Stimulated activated effector memory CD8-positive, alpha-beta T cell treated with anti-CD3 and anti-CD28 coated beads, Interleukin-12 subunit alpha, Interleukin-12 subunit beta, amount 100 ng/mL, for 72 hours (primary cell): ENCODE measurements at regions not wholly inside any gene's neighbourhood (a gene's known extent, or its start where the extent isn't known, plus 50 kb on each side); places are given as distances from the start of the nearest gene placed in this dataset.

Experiments
- ATAC-seq: fragments of 150-1000 bp; cut with Tn5 transposase; 2 replicates; pipeline ENCODE4 v1.10.0; 2021
- DNase-seq, 2 donors: peaks; one replicate each; pipeline ENCODE4 v3.0.0; 2021 to 2022; ENCODE audit warnings: low spot score in 2 of 2
- H3K27ac Mint-ChIP-seq: one replicate; pipeline ENCODE4 v1.8.0; 2022; ENCODE audit warnings: mild to moderate bottlenecking, mixed read lengths
- H3K36me3 Mint-ChIP-seq: one replicate; pipeline ENCODE4 v1.8.0; 2022; ENCODE audit warnings: mild to moderate bottlenecking, mixed read lengths
- H3K4me1 Mint-ChIP-seq: one replicate; pipeline ENCODE4 v1.8.0; 2022; ENCODE audit warnings: mixed read lengths
- H3K4me3 Mint-ChIP-seq: one replicate; pipeline ENCODE4 v1.8.0; 2022; ENCODE audit warnings: mild to moderate bottlenecking, mixed read lengths
- H3K9me3 Mint-ChIP-seq: one replicate; pipeline ENCODE4 v1.8.0; 2022; ENCODE audit warnings: mixed read lengths

DNA sequence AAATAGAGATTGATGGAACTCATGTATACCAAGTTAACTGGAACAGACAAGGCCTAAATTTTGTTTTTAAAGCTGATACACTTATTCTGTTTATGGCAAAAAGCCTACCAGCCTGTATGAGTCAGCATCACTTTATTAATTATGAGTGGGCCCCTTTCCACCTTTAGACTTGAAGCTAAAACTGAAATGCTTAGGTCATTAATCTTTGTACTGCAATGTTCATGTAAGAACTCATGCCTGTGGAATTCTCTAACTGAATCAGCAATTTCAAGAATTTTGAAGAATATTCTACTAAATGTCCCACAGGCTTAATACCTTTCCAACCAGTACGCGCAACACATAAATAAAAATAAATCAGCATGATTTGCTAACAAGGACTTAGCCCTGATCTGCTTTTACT, 140.2 kb upstream of the PHACTR1 start:
- Mint-ChIP-seq H3K4me3 (no peak overlapping the region), H3K36me3 (no peaks in the 10 kb centered on the region), H3K27ac (no peak overlapping the region), H3K9me3 (no peaks in the 10 kb centered on the region), H3K4me1 (no peaks in the 10 kb centered on the region)
- no peak for ATAC-seq
- DNase-seq = no peak

DNA sequence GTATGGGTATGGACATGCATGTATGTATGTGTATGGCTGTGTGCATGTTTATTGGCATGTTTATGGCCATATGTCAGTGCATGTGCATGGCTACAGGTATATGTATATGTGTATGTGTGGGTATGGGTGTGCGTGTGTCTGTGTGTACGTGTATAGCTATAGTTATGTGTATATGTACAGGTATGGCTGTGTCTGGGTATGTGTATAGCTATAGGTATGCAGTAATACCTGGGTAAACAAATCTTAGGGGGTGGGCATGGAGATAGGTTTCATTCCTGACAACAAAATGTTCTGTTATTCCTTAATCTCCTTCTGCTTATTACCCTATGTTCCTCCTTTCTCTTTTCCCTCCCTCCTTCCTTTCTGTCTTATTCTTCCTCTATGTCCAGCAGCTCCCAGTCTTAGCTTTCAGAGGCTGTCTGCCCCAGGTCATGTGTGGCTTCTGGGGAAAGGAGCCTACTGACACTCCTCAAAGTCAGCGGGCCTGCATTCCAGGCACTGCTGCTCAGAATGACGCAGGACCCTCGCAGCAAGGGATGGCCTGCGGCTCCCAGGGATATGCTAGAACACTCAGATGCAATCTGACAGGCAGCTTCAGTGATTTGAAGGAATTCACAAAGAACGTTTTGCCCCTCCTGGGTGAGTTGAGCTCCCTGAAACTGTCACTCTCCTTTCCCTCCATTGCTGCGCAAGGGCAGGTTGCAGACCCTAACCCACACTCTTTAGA, 139.3 kb upstream of the PHACTR1 start:
- Mint-ChIP-seq H3K4me3 (no peak overlapping the region), H3K9me3 (no peaks in the 10 kb centered on the region), H3K4me1 (no peaks in the 10 kb centered on the region), H3K27ac (no peak overlapping the region), H3K36me3 (no peaks in the 10 kb centered on the region)
- no peak for DNase-seq
- peak; percentile 39 for ATAC-seq

GRCh38 chr6:12578097-12578496, 138.5 kb upstream of the PHACTR1 start:
- no peaks in the 10 kb centered on the region for H3K4me1 Mint-ChIP-seq
- H3K36me3 Mint-ChIP-seq = no peaks in the 10 kb centered on the region
- ATAC-seq (no peak), DNase-seq (no peak)
- no peaks in the 10 kb centered on the region for H3K9me3 Mint-ChIP-seq
- H3K27ac Mint-ChIP-seq = no peak overlapping the region
- H3K4me3 Mint-ChIP-seq = no peak overlapping the region

GRCh38 chr6:12578751-12579150, 137.8 kb upstream of the PHACTR1 start:
- Mint-ChIP-seq H3K9me3 (no peaks in the 10 kb centered on the region), H3K36me3 (no peaks in the 10 kb centered on the region), H3K27ac (no peak overlapping the region), H3K4me3 (no peak overlapping the region), H3K4me1 (no peaks in the 10 kb centered on the region)
- DNase-seq (no peak), ATAC-seq (no peak)

GRCh38 chr6:12580290-12580689, 136.3 kb upstream of the PHACTR1 start:
- no peak for DNase-seq
- no peak overlapping the region for H3K4me3 Mint-ChIP-seq
- no peaks in the 10 kb centered on the region for H3K4me1 Mint-ChIP-seq
- no peak for ATAC-seq
- no peaks in the 10 kb centered on the region for H3K36me3 Mint-ChIP-seq
- H3K27ac Mint-ChIP-seq = no peak overlapping the region
- H3K9me3 Mint-ChIP-seq = no peaks in the 10 kb centered on the region

DNA sequence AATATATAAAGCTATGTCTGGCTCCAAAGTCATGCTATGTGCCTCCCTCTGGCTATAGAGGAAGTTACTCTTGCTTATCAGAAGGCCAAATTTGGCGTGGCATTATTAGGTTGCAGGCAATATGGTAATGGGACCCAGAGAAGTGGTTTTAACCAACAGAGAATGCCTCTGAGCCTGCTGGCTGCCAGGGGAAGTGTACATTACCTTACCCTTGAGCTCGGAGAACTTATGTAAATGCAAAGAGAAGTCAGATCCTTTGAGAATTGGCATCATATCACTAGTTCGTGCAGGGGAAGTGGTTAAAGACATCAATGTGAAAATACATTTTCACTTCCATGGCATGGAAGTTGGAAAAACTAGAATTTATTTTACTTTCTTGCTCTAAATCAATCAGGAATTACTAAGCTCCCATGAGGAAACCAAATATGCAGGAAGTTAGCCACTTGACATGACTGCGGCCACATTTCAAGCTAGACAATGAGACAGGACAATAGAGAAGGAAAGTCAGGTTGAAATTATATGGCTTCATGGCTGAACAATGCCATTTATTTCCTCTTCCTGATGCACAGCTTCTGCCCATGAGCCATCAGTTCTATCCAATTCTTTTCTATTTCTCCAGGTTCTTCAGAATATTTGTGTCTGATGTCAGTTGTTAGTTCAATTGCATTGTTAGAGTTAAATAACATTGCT, 134.0 kb upstream of the PHACTR1 start:
- H3K9me3 Mint-ChIP-seq = no peaks in the 10 kb centered on the region
- no peak overlapping the region for H3K27ac Mint-ChIP-seq
- DNase-seq = no peak
- H3K36me3 Mint-ChIP-seq = no peaks in the 10 kb centered on the region
- no peak overlapping the region for H3K4me3 Mint-ChIP-seq
- no peaks in the 10 kb centered on the region for H3K4me1 Mint-ChIP-seq
- ATAC-seq = no peak

- ATAC-seq (no peak), DNase-seq (no peak)
- no peak overlapping the region for H3K4me3 Mint-ChIP-seq
- H3K36me3 Mint-ChIP-seq = no peaks in the 10 kb centered on the region
- no peak overlapping the region for H3K27ac Mint-ChIP-seq
- H3K9me3 Mint-ChIP-seq = no peaks in the 10 kb centered on the region
- no peaks in the 10 kb centered on the region for H3K4me1 Mint-ChIP-seq
Measured at GRCh38 chr6:12584631-12585405, 131.7 kb upstream of the PHACTR1 start.

DNA sequence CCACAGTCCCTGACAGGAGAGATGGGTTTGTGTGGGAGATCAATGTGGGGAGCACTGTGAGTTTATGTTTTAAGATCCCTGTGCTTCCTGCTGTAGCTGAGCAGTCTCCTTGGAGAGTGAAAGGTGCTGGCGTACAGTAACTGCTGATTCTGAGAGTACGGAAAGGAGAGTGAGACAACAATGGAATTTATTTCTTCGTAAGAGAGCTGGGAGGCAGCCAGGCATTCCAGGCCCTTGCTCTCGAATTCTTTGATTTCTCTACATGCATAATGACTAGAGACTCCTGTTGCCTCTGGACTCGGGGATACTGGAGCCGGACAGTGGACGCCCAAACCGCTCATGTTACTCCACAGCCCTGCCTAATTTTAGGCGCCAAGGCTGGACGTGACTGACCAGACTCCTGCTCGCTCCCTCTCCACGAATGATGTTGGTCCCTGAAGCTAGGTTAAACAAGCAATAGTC, 131.0 kb upstream of the PHACTR1 start:
- H3K4me3 Mint-ChIP-seq = no peak overlapping the region
- no peaks in the 10 kb centered on the region for H3K9me3 Mint-ChIP-seq
- ATAC-seq (no peak), DNase-seq (no peak)
- no peak overlapping the region for H3K27ac Mint-ChIP-seq
- H3K4me1 Mint-ChIP-seq = no peaks in the 10 kb centered on the region
- no peaks in the 10 kb centered on the region for H3K36me3 Mint-ChIP-seq

- ATAC-seq (no peak), DNase-seq (no peak)
- Mint-ChIP-seq H3K4me1 (no peaks in the 10 kb centered on the region), H3K27ac (no peak overlapping the region), H3K9me3 (no peaks in the 10 kb centered on the region), H3K4me3 (no peak overlapping the region), H3K36me3 (no peaks in the 10 kb centered on the region)
Measured at GRCh38 chr6:12586721-12587480, 129.7 kb upstream of the PHACTR1 start.

- H3K27ac Mint-ChIP-seq = no peak overlapping the region
- ATAC-seq (no peak), DNase-seq (no peak)
- no peaks in the 10 kb centered on the region for H3K4me1 Mint-ChIP-seq
- no peak overlapping the region for H3K4me3 Mint-ChIP-seq
- H3K9me3 Mint-ChIP-seq = no peaks in the 10 kb centered on the region
- no peaks in the 10 kb centered on the region for H3K36me3 Mint-ChIP-seq
Measured at GRCh38 chr6:12590901-12591300, 125.7 kb upstream of the PHACTR1 start.

DNA sequence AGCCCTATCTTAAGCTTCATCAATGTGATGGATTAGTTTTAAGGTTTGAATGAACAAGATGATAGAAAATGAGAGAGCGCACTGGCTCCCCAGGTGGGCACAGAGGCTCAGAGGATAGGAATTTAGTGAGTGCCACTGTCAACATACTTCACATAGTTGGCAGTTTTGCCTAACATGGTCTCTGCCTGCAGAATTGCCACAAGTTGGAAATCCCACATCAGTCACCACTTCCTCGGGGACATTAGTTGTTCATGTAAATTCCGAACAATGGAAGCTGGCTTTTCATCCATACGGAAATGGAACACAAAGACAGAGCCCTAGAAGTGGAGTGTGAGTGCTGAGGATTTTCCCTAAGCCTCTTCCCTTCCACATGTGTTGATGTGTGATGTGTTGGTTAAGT, 123.9 kb upstream of the PHACTR1 start:
- H3K27ac Mint-ChIP-seq = no peak overlapping the region
- no peaks in the 10 kb centered on the region for H3K9me3 Mint-ChIP-seq
- H3K36me3 Mint-ChIP-seq = no peaks in the 10 kb centered on the region
- no peak for DNase-seq
- no peaks in the 10 kb centered on the region for H3K4me1 Mint-ChIP-seq
- ATAC-seq = no peak
- no peak overlapping the region for H3K4me3 Mint-ChIP-seq

DNA sequence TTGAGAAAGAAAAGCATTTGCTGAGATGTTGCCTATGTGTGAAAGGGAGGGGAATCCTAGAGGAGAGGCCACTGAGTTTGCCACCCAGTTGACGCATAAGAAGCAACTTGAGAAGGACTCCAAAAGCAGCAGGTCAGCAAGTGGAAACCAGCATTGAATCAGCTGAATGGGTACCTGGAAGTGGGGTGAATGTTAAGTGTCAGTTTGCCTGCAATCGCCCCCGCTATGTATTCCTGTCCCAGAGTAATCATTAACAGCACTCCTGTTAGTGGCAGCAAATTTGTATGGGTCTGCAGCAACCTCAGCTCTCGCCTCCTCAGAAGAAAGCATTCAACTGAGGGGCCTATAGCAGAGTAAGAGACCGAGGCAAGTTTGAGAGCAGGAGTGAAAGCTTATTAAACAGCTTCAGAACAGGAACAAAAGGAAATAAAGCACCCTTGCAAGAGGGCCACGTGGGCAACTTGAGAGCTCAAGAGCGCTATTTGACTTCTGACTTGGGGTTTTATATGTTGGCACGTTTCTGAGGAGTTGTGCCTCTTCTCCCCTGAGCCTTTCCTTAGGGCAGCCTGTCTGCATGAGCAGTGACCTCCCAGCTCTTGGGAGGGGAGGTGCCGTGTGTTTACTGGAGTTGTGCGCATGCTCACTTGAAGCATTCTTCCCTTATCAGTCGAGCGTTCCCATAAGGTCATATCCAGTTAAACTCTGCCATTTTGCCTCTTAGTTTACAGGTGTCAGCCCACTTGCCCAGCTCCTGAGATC, 122.6 kb upstream of the PHACTR1 start:
- H3K4me1 Mint-ChIP-seq = no peaks in the 10 kb centered on the region

GRCh38 chr6:12594530-12594893, 122.1 kb upstream of the PHACTR1 start:
- ATAC-seq = no peak
- H3K4me3 Mint-ChIP-seq = no peak overlapping the region
- H3K27ac Mint-ChIP-seq = no peak overlapping the region
- H3K4me1 Mint-ChIP-seq = no peaks in the 10 kb centered on the region
- H3K9me3 Mint-ChIP-seq = no peaks in the 10 kb centered on the region
- DNase-seq = no peak
- no peaks in the 10 kb centered on the region for H3K36me3 Mint-ChIP-seq

More for the DNA sequence above, 122.6 kb upstream of the PHACTR1 start:
- ATAC-seq (no peak), DNase-seq (no peak)
- no peaks in the 10 kb centered on the region for H3K9me3 Mint-ChIP-seq
- H3K27ac Mint-ChIP-seq = no peak overlapping the region
- no peak overlapping the region for H3K4me3 Mint-ChIP-seq
- H3K36me3 Mint-ChIP-seq = no peaks in the 10 kb centered on the region

DNA sequence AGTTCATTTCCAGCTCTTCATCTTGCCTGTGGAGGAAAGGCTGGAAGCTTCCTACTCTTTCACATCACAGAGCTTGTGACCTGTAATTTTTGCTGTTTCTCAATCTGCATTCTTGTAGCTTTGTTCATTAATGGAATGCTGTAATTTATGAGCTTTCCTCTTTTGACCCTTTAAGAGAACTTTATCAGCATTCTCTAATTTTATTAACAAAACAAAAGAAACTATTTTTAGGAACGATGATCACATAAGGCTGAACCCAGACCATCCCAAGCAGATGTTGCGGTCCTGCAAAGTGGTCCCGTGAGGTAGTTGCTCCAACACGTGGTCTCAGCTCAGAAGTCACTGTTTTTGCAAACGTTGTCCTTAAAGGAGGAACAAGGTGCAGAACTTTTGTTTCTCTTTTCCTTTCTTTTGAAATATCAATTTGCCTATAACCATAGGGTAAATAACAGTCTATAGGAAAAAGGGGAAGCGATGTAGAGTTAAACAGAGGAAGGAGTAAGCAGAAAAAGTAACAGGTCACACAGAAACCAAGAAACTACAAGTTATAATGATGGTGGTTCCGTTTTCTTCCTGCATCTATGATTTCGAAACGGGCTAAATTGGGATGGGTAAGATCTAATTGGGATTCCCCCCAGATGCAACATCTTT, 121.3 kb upstream of the PHACTR1 start:
- no peaks in the 10 kb centered on the region for H3K9me3 Mint-ChIP-seq
- no peak overlapping the region for H3K4me3 Mint-ChIP-seq
- no peaks in the 10 kb centered on the region for H3K4me1 Mint-ChIP-seq
- H3K27ac Mint-ChIP-seq = no peak overlapping the region
- no peak for ATAC-seq
- no peaks in the 10 kb centered on the region for H3K36me3 Mint-ChIP-seq
- no peak for DNase-seq
